ENCODE measurements at regions not wholly inside any gene's neighbourhood (a gene's known extent, or its start where the extent isn't known, plus 50 kb on each side); places are given as distances from the start of the nearest gene placed in this dataset.

DNA sequence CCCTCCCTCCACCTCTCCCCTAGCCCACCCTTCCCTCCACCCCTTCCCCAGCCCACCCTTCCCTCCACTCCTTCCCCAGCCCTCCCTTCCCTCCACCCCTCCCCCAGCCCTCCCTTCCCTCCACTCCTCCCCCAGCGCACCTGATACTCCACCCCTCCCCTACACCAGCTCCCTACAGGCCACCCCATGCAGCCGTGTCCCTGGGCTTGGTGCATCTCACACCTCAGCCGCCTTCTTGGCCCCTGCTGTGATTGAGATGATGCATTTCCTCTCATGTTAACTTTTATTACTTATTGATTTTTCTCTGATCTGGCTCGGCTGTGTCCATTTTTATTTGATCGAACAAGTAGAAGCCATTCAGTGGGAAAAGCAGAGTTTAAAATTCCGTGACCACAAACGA is 243.8 kb downstream of the MATN1 start:
- Mint-ChIP-seq H3K4me3 (ENCODE audit: unreplicated experiment) (no peak overlapping the region), H3K27ac (ENCODE audit: unreplicated experiment) (no peak overlapping the region), H3K27me3 (ENCODE audit: unreplicated experiment) (peaks cover 5% of the 10 kb centered on the region), H3K9me3 (ENCODE audit: unreplicated experiment) (peaks cover 16% of the 10 kb centered on the region), H3K4me1 (ENCODE audit: unreplicated experiment) (no peaks in the 10 kb centered on the region), H3K36me3 (ENCODE audit: low read depth, unreplicated experiment) (peaks cover 13% of the 10 kb centered on the region)
- TF ChIP-seq, protein P1, sequence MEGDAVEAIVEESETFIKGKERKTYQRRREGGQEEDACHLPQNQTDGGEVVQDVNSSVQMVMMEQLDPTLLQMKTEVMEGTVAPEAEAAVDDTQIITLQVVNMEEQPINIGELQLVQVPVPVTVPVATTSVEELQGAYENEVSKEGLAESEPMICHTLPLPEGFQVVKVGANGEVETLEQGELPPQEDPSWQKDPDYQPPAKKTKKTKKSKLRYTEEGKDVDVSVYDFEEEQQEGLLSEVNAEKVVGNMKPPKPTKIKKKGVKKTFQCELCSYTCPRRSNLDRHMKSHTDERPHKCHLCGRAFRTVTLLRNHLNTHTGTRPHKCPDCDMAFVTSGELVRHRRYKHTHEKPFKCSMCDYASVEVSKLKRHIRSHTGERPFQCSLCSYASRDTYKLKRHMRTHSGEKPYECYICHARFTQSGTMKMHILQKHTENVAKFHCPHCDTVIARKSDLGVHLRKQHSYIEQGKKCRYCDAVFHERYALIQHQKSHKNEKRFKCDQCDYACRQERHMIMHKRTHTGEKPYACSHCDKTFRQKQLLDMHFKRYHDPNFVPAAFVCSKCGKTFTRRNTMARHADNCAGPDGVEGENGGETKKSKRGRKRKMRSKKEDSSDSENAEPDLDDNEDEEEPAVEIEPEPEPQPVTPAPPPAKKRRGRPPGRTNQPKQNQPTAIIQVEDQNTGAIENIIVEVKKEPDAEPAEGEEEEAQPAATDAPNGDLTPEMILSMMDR (IDR thresholded peaks at IDR 0.05; ENCODE audit: unreplicated experiment) = no peak
- DNase-seq (ENCODE audit: low spot score) = no peak

DNA sequence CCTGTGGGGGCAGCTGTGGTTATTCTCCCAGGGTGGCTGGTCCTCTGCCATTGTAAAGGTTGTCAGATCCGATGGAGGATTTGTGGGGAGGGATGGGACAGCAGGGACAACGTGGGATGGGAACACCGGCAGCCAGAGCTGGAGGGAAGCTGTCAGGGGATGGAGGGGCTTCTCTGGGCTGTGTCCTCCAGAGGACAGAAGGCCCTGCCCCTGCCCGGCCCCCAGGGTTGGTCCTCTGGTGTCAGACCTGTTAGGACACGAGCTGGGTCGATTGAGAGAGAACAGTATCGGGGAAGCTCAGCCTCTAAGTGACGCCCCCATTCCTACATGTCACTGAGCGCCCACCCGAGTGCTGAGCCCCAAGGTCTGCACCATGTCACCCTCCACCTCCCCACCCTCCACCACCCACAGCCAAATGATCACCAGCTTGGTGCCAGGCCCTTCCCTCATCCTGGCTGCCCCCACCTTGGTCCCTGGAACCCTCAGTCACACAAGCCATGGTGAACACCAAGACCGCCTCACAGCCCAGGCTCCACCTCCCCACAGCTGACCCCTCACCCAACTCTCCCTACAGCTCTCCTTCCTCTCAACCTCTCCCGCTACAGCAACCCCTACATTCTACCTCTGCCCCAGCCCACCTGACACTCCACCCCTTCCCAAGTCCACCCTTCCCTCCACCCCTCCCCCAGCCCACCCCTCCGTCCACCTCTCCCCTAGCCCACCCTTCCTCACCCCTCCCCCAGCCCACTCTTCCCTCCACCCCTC is 244.4 kb downstream of the MATN1 start:
- Mint-ChIP-seq H3K9me3 (ENCODE audit: unreplicated experiment) (peaks cover 16% of the 10 kb centered on the region), H3K27me3 (ENCODE audit: unreplicated experiment) (peaks cover 5% of the 10 kb centered on the region), H3K27ac (ENCODE audit: unreplicated experiment) (no peak overlapping the region), H3K36me3 (ENCODE audit: low read depth, unreplicated experiment) (peaks cover 11% of the 10 kb centered on the region), H3K4me3 (ENCODE audit: unreplicated experiment) (no peak overlapping the region), H3K4me1 (ENCODE audit: unreplicated experiment) (peaks cover under 1% of the 10 kb centered on the region)
- no peak for DNase-seq (ENCODE audit: low spot score)
- TF ChIP-seq, protein P1 (IDR thresholded peaks at IDR 0.05; ENCODE audit: unreplicated experiment) = no peak

DNA sequence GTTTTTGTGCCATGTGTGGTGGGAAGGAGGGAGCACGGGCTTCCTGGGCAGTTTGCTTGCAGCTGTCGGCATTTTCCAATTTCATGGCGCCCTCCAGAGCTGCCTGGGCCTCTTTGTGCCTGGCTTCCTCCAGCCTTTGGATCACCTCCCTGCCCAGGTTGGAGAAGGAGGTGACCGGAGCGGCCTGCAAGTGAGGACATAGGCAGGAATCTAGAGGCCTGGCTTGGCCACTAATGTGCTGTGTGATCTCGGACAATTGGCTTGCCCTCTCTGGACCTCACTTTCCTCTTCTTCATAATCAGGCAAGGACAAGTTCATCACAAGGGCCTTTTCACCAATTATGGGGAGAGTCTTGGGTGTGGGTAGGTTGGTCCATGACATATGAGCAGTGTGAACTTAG is 245.1 kb downstream of the MATN1 start:
- Mint-ChIP-seq H3K4me3 (ENCODE audit: unreplicated experiment) (no peak overlapping the region), H3K36me3 (ENCODE audit: low read depth, unreplicated experiment) (peaks cover 10% of the 10 kb centered on the region), H3K27me3 (ENCODE audit: unreplicated experiment) (peaks cover 5% of the 10 kb centered on the region), H3K9me3 (ENCODE audit: unreplicated experiment) (peaks cover 16% of the 10 kb centered on the region), H3K27ac (ENCODE audit: unreplicated experiment) (no peak overlapping the region), H3K4me1 (ENCODE audit: unreplicated experiment) (peaks cover 4% of the 10 kb centered on the region)
- DNase-seq (ENCODE audit: low spot score) = no peak
- TF ChIP-seq, protein P1 (IDR thresholded peaks at IDR 0.05; ENCODE audit: unreplicated experiment) = no peak

DNA sequence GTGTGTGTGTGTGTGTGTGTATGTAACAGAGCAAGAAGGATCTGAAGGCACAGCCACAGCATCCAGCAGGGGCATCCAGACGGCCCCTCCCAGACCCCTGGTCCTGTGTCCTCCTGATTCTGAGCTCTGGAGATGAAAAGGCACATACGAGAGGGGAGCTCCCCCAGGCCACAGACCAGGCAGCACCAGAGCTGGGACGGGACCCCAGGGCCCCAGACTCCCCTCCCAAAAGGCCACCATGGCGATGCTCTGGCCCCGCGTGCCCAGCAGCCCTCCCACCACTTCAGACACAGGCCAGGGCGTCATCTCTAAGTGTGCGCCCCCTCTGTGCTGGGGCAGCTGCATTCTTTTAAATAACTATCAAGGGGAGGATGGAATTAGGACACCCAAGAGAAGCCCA is 245.8 kb downstream of the MATN1 start:
- H3K27me3 Mint-ChIP-seq (ENCODE audit: unreplicated experiment) = peaks cover 7% of the 10 kb centered on the region
- DNase-seq (ENCODE audit: low spot score) = no peak
- H3K4me1 Mint-ChIP-seq (ENCODE audit: unreplicated experiment) = peaks cover 4% of the 10 kb centered on the region
- no peak overlapping the region for H3K27ac Mint-ChIP-seq (ENCODE audit: unreplicated experiment)
- peaks cover 16% of the 10 kb centered on the region for H3K9me3 Mint-ChIP-seq (ENCODE audit: unreplicated experiment)
- H3K36me3 Mint-ChIP-seq (ENCODE audit: low read depth, unreplicated experiment) = peaks cover 10% of the 10 kb centered on the region
- no peak overlapping the region for H3K4me3 Mint-ChIP-seq (ENCODE audit: unreplicated experiment)
- TF ChIP-seq, protein P1 (IDR thresholded peaks at IDR 0.05; ENCODE audit: unreplicated experiment) = no peak

DNA sequence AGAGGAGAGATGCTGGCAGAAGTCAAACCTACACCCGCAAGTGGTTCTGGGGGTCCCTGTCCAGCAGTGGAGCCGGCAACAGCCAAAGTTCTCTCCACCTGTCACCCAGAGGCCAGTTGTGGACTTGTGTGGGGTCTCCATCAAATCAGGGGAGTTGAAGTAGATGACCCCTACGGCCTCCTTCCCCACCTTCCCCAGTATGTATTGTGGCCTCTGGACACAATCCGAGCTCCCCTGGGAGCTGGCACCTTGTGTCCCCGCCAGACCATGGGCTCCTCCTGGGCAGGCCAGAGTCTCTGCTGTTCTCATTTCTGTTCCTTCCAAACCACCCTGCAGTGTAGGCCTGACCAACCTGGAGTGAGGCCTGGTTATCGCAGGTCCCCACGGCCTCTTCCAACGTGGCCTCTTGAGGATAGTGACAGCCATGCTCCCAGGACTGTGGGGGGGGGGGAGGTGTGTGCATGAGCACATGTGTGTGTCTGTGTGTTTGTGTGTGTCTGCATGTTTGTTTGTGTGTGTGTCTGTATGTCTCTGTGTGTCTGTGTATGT is 246.4 kb downstream of the MATN1 start:
- Mint-ChIP-seq H3K36me3 (ENCODE audit: low read depth, unreplicated experiment) (peaks cover 8% of the 10 kb centered on the region), H3K27me3 (ENCODE audit: unreplicated experiment) (peaks cover 7% of the 10 kb centered on the region), H3K4me3 (ENCODE audit: unreplicated experiment) (no peak overlapping the region), H3K4me1 (ENCODE audit: unreplicated experiment) (peaks cover 4% of the 10 kb centered on the region), H3K27ac (ENCODE audit: unreplicated experiment) (no peak overlapping the region), H3K9me3 (ENCODE audit: unreplicated experiment) (peaks cover 14% of the 10 kb centered on the region)
- no peak for DNase-seq (ENCODE audit: low spot score)
- TF ChIP-seq, protein P1 (IDR thresholded peaks at IDR 0.05; ENCODE audit: unreplicated experiment) = no peak

Measured in endothelial cell (in vitro differentiated cells).